LNCaP clone FGC (cell line): ENCODE measurements at regions not wholly inside any gene's neighbourhood (a gene's known extent, or its start where the extent isn't known, plus 50 kb on each side); places are given as distances from the start of the nearest gene placed in this dataset.

Experiments
- DNase-seq: peaks from one replicate; pipeline ENCODE4 v3.0.0-alpha.2; 2011; ENCODE audit warnings: low read depth
- H3K4me3 ChIP-seq: 2 replicates; pipeline ENCODE4 v1.5.1; 2011; ENCODE audit warnings: mild to moderate bottlenecking, low read depth, low read length, control low read depth
- TF ChIP-seq, protein P1 (sequence below): IDR thresholded peaks from 2 replicates; pipeline ENCODE4 v1.5.1; 2012; ENCODE audit warnings: mild to moderate bottlenecking; ENCODE audit not compliant: control insufficient read depth, insufficient read depth; ENCODE audit errors: extremely low read depth

DNA sequence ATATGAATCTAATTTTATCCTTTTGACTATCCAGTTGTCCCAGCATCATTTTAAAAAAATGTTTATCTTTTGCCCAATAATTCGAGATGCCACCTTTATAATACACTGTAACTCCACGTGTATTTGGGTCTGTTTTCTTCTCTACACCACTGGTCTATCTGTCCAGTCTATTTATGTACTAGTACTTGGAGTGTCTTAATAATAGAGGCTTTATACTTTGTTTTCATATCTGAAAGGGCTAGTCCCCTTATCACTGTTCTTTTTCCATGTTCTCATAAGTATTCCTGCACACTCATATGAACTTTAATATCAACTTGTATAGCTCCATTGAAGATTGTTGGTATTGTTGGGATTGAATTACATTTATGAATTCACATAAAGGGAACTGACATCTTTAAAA, 101.1 kb upstream of the RMP24 start:
- TF ChIP-seq, protein P1, sequence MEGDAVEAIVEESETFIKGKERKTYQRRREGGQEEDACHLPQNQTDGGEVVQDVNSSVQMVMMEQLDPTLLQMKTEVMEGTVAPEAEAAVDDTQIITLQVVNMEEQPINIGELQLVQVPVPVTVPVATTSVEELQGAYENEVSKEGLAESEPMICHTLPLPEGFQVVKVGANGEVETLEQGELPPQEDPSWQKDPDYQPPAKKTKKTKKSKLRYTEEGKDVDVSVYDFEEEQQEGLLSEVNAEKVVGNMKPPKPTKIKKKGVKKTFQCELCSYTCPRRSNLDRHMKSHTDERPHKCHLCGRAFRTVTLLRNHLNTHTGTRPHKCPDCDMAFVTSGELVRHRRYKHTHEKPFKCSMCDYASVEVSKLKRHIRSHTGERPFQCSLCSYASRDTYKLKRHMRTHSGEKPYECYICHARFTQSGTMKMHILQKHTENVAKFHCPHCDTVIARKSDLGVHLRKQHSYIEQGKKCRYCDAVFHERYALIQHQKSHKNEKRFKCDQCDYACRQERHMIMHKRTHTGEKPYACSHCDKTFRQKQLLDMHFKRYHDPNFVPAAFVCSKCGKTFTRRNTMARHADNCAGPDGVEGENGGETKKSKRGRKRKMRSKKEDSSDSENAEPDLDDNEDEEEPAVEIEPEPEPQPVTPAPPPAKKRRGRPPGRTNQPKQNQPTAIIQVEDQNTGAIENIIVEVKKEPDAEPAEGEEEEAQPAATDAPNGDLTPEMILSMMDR = no peak
- DNase-seq = no peak
- no peak overlapping the region for H3K4me3 ChIP-seq

DNA sequence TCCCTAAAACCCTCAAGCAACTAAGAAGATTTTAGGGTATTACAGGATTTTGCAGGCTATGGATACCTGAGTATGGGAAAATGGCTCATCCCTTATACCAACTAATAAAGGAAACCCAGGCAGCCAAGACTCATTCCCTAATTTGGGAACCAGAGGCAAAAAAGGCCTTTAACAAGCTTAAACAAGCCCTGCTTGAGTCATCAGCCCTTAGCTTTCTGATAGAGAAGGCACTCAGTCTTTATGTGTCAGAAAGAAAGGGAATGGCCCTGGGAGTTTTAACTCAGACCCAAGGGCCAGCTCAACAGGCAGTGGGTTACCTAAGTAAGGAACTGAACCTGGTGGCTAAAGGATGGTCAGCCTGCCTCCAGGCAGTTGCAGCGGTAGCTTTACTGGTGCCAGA, 96.9 kb upstream of the RMP24 start:
- H3K4me3 ChIP-seq = no peak overlapping the region
- TF ChIP-seq, protein P1 = no peak
- DNase-seq = no peak

DNA sequence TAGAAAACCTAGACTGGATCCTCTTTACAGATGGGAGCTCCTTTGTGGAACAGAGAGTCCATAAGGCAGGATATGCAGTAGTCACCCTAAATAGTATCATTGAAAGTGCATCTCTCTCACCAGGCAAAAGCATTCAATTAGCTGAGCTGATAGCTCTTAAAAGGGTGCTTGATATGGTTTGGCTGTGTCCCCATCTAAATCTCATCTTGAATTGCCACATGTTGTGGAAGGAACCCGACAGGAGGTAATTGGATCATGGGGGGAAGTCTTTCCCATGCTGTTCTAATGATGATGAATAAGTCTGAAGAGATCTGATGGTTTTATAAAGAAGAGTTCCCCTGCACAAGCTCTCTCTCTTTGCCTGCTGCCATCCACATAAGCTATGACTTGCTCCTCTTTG, 96.2 kb upstream of the RMP24 start:
- no peak overlapping the region for H3K4me3 ChIP-seq
- TF ChIP-seq, protein P1 = no peak
- DNase-seq = no peak

DNA sequence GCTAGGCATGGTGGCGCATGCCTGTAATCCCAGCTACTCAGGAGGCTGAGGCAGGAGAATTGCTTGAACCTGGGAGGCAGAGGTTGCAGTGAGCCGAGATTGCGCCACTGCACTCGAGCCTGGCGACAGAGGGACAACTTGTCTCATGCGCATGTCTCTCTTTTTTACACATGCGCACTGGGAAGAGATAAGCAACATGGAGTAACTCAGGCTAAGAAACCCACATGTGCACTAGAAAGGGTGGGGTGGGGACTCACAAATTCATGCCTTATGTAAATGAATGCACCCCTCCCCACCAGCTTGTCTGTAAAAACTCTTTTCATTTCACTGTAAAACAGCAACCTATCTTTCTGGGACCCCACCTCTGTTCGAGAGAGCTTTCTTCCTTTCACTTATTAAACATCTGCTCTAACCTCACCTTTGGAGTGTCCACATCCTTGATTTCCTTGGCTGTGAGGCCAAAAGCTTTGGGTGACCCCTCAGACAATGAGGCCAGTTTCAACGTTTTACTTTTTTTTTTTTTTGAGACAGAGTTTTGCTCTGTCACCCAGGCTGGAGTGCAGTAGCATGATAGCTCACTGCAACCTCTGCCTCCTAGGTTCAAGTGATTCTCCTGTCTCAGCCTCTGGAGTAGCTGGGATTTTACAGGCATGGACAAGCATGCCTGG, 91.6 kb upstream of the RMP24 start:
- no peak for DNase-seq
- TF ChIP-seq, protein P1 = no peak
- H3K4me3 ChIP-seq = no peak overlapping the region

DNA sequence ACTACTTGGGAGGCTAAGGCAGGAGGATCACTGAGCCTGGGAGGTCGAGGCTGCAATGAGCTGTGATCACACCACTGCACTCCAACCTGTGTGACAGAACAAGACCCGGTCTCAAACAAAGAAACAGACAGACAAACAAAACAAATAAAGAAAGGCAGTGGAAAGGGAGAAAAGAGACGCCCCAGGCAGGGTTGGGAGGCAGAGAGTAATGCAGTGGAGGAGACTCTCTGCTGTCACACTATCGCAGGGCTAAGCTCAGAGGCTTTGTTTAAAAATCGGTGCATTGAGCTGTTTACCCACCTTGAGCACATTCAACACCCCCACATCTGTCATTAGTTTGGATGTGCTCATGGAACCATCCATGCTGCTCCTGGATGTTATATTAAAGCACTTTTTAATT, 84.2 kb upstream of the RMP24 start:
- TF ChIP-seq, protein P1 = no peak
- no peak overlapping the region for H3K4me3 ChIP-seq
- no peak for DNase-seq

DNA sequence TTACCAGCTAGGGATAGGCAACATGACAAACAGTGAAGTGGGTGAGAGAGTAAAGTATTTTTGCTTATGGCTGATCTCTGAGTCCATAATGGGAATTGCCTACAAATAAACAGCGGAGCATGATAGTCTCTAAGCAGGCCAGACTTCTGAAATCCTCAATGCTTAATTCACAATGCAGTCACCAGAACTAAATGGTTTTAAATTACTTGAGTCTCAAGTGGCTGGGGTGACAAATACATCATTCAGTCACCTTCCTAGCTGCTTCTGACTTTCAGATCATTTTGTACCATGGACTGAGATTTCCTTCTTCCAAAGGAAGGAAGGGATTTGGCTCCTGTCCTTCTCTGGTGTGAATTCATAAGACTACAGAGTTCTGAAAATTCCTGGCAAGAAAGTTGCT, 82.8 kb upstream of the RMP24 start:
- no peak for DNase-seq
- H3K4me3 ChIP-seq = no peak overlapping the region
- TF ChIP-seq, protein P1 = no peak

DNA sequence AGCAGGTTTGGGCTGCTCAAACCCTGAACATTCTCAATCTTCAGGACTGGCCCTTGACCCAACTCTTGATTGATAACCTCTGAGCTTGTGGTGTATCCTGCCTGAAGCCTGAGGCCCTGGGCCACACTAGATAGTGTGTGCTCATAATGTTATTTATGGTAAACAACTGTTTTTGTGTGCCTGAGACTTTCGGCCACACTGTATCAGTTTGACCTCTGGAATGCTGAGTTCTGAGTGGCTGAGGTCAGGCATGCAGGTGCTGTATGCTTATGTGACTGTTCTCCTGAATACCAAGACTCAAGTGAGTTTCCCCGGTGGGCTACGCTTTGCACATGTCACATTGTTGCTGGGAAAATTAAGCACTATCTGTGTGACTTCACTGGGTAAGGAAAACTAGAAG, 82.2 kb upstream of the RMP24 start:
- TF ChIP-seq, protein P1 = no peak
- DNase-seq = no peak
- no peak overlapping the region for H3K4me3 ChIP-seq
